ENCODE measurements at regions not wholly inside any gene's neighbourhood (a gene's known extent, or its start where the extent isn't known, plus 50 kb on each side); places are given as distances from the start of the nearest gene placed in this dataset.

DNA sequence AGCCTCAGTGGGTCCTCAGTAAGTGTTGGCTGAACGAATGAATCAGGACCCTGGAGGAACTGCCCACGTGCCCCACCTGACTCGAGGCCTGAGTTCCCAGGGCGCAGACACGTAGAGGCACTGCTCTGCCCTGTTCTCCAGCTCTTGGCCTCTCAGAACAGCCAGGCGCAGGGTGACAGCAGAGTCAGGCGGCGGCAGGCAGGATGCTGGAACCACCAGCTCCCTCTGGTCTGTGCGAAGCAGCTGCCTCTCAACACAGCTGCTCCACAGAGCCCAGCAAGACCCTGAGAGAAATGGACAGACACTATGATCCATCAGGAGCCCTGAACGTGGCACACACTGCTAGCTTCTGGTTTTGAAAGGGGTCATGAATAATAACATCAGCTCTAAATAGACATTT, 53.1 kb upstream of the BCO1 start:
- DNase-seq: no peak

DNA sequence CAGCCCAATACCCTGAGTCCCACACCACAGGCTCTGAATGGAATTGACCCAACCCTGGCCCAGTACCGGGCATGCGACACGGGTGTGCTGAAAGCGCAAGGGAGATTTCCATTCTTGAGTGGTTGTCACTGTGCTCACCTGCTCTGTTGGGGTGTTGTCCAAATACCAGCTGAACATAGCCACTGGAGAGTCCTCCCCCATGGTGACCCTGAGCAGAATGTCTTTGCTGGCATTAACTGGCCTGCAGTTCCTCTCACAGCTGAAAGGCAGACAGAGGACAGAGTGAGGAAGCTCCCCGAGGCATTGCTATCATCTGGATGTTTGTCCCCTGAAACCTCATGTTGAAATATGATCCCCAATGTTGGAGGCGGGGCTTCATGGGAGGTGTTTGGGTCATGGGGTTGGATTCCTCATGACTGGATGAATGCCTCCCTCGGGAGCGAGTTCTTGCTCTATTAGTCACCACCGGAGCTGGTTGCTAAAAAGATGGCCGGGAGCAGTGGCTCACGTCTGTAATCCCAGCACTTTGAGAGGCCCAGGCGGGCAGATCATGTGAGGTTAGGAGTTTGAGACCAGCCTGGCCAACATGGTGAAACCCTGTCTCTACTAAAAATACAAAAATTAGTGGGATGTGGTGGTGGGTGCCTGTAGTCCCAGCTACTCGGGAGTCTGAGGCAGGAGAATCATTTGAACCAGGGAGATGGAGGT, 57.3 kb upstream of the BCO1 start:
- peak; percentile 98 for DNase-seq

- DNase-seq: no peak
These were observed 57.9 kb upstream of the BCO1 start for GRCh38 chr16:81180578-81180977.

- DNase-seq: no peak
These were observed 59.3 kb upstream of the BCO1 start for GRCh38 chr16:81179219-81179618.

DNA sequence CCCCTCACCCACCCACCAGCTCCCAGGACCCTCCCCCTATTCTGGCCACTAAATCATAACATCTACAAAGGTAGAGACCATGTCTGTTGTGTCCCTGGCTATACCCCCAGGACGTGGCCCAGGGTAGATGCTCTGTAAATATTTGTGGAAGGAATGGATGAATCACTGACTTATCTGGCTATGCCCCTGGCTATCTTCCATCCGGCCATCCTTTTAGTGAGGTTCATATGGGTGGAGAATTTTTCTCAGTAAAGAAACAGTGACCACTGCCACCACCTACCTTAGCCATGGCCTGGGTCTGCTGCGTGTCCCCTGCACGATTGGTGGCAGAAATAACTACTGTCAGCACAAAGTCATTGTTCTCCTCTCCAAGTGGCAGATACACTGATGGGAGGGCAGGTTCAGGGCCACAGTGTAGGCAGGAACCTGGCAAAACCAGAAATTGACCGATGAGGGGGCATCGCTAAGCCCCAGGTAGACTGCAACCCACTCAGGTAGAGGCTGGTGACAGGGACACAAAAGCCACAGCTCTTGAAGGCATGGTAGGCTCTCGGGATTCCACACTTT, 63.1 kb upstream of the BCO1 start:
- peak; percentile 57 for DNase-seq

GRCh38 chr16:81174644-81175324, 63.7 kb upstream of the BCO1 start:
- peak; percentile 19 for DNase-seq

DNA sequence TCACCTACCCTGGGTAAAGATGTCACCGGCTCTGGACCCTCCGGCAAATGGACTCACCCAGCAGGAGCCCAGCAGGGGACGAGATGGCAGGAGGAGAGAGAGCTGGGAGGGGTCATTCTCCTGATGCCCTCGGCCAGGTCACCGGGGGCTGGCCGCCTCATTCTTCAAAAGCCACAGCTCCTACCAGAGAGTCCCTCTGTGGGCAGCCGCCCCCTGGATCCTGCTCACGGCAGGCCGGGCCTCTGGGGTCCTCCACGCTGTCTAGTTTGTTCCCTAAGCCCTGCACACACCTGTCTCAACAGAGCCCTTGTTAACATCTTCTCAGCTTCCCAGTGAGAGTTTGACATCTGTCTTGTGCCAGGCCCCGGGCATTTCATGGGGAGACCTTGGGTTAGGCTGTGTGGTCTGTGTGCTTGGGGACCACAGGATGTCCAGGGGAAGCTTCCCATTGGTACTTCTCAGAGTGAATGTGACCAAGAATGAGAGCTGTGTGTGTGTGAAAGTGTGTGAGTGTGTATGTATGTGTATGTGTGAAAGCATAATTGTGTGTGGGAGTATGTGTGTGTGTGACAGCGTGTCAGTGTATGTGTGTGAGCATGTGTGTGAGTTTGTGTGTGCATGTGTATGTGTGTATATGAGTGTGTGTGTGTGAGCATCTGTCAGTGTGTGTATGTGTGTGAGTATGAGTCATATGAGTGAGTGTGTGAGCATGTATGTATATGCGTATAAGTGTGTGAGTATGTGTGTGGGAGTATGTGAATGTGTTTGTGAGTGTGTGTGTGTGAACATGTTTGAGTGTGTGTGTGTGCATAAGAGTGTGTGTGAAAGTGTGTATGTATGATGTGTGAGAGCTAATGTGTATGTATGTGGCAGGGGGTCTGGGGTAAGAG, 65.5 kb upstream of the BCO1 start:
- DNase-seq: no peak

- no peak for DNase-seq
These were observed 67.7 kb upstream of the BCO1 start for GRCh38 chr16:81170824-81171223.

GRCh38 chr16:81168406-81168805, 70.1 kb upstream of the BCO1 start:
- DNase-seq: no peak

- DNase-seq: no peak
These were observed 70.6 kb upstream of the BCO1 start for GRCh38 chr16:81167851-81168250.

DNA sequence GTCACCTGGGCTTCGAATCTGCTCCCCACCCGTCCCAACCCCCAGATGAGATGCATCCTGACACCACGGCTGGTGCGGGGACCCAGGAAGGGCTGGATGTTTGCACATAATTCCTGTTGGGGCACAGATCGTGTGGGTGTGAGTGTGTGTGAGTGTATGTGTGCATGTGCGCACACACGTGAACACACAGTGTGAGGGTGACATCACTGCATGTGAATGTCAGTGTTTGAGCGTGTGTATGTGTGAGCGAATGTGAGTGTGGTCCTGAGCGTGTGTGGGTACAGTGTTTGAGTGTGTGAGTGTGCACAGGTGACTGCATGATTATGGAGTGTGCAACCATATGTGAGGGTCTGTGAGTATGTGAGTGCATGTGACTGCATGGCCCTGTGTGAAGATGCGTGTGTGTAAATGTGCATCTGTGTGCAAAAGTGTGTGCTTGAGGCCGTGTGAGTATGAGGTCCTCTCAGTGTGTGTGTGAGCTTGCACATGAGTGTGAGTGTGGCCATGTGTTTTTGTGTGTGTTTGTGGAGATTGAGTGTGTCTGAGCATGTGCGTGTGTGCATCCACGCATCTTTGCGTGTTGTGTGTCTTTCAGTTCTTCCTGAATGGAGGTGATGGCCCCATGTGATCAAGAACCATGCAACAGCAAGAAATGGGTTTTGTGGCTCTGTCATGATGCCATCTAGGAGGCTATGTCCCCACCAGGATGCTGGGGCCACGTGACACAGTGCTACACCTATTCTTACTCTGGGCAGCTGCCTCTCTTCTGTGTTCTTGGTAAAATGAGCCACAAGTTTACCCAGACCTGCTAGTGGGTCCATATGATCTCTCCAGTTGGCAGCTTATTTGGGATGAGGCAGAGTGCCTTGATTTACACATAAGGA, 70.5 kb upstream of the GCSH start:
- DNase-seq: no peak

- no peak for DNase-seq
These were observed 69.4 kb upstream of the GCSH start for GRCh38 chr16:81165411-81166097.

DNA sequence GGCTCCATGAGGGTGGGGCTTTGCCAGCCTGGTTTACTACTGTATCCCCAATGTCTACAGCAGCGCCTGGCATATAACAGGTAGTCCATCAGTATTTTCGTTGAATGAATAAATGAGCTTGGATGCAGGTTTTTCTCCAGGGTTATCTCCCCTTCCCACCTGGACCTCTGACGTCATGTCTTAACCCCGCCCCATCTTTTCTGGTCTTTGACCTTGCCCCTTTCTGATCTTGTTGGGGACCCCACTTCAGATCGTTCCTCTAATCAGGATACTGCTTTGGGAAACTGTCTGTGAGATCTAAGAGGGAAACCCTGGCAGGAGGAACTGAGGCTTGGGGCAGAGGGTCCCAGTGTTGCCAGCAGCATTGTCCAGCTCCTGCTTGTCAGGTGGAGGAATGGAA, 68.8 kb upstream of the GCSH start:
- DNase-seq: no peak

GRCh38 chr16:81164481-81164880, 68.3 kb upstream of the GCSH start:
- DNase-seq: no peak

DNA sequence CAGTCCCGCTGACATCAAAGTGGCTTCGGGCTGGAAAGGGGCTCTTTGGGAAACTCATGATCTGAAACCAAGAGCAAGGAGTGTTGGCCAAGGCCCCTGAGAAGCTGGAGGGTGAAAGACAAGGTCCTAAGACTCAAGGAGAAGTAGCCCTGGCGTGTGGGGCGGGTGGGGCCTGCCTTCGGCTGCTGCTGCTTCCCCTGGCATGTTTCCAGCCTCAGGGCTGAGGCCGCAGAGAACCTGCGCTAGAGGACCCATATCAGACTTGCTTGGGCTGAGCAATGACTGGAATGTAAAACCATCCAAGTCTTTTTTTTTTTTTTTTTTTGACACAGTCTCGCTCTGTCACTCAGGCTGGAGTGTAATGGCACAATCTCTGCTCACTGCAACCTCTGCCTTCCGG, 67.5 kb upstream of the GCSH start:
- no peak for DNase-seq

- DNase-seq: no peak
These were observed 62.8 kb upstream of the GCSH start for GRCh38 chr16:81158964-81159363.

- DNase-seq: no peak
These were observed 59.6 kb upstream of the GCSH start for GRCh38 chr16:81155769-81156168.

DNA sequence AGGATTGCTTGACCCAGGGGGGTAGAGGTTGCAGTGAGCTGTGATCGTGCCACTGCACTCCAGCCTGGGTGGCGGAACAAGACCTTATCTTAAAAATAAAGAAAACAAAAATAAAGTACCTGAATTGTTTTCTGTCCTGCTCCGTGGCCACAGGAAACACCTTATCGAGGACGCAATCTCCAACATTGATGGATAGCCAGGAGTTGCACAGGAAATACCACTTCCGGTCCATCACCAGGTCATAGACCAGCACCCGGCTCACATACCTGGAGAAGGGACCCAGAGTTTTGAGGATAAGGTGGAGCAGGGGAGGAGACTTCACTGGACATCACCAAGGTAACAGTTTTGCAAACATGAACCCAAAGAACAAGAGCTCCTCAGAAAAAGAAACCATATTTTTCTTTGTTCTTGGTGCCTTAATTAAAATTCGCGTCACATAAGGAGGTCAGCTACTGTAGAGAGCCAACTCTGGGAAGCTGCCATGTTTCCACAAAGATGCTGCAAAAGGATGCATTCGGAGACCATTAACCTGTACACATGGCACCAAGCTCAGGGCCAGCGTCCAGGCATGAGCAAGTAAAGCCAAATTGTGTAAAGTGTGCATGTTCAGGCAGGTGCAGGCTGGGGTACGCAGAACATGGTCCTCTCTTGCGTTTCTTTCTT, 55.6 kb upstream of the GCSH start:
- no peak for DNase-seq

- DNase-seq: no peak
These were observed 53.4 kb upstream of the GCSH start for GRCh38 chr16:81149614-81150013.

GRCh38 chr16:81148277-81148676, 52.1 kb upstream of the GCSH start:
- DNase-seq: no peak

Data from fibroblast of skin of right quadriceps (primary cell).